Inflammatory macrophage treated with lipopolysaccharide for 1 hour (primary cell): ENCODE measurements at regions not wholly inside any gene's neighbourhood (a gene's known extent, or its start where the extent isn't known, plus 50 kb on each side); places are given as distances from the start of the nearest gene placed in this dataset.
A peak's percentile ranks its signal among the peaks of the same experiment; 100 is the strongest.

ENCODE experiments used
- DNase-seq, 2 donors: peaks; one replicate each; pipeline ENCODE4 v3.0.0-alpha.2; 2020 to 2022

GRCh38 chr12:114995891-114996290 lies 311.9 kb upstream of the TBX3 start:
- no peak for DNase-seq

GRCh38 chr12:114993165-114993564 lies 309.2 kb upstream of the TBX3 start:
- no peak for DNase-seq

GRCh38 chr12:114992443-114992842 lies 308.5 kb upstream of the TBX3 start:
- DNase-seq: no peak

- DNase-seq: no peak
These were observed 306.4 kb upstream of the TBX3 start for GRCh38 chr12:114990381-114990780.

GRCh38 chr12:114986849-114987248 lies 302.9 kb upstream of the TBX3 start:
- no peak for DNase-seq

GRCh38 chr12:114986178-114986714 lies 302.3 kb upstream of the TBX3 start:
- no peak for DNase-seq

- no peak for DNase-seq
These were observed 300.7 kb upstream of the TBX3 start for GRCh38 chr12:114984634-114985061.

- no peak for DNase-seq
These were observed 298.8 kb upstream of the TBX3 start for GRCh38 chr12:114982760-114983159.

- DNase-seq: no peak
These were observed 297.1 kb upstream of the TBX3 start for GRCh38 chr12:114981036-114981435.

- no peak for DNase-seq
These were observed 293.0 kb upstream of the TBX3 start for GRCh38 chr12:114976959-114977358.

- no peak for DNase-seq
These were observed 292.4 kb upstream of the TBX3 start for GRCh38 chr12:114976372-114976771.

- DNase-seq: no peak
These were observed 291.8 kb upstream of the TBX3 start for GRCh38 chr12:114975640-114976310.

GRCh38 chr12:114974826-114975639 lies 291.1 kb upstream of the TBX3 start:
- no peak for DNase-seq

GRCh38 chr12:114974333-114974732 lies 290.4 kb upstream of the TBX3 start:
- no peak for DNase-seq

GRCh38 chr12:114968727-114969126 lies 284.8 kb upstream of the TBX3 start:
- DNase-seq: no peak

GRCh38 chr12:114967151-114967550 lies 283.2 kb upstream of the TBX3 start:
- no peak for DNase-seq

GRCh38 chr12:114964841-114965240 lies 280.9 kb upstream of the TBX3 start:
- DNase-seq: no peak

- no peak for DNase-seq
These were observed 279.9 kb upstream of the TBX3 start for GRCh38 chr12:114963846-114964245.

GRCh38 chr12:114961491-114961890 lies 277.5 kb upstream of the TBX3 start:
- no peak for DNase-seq

GRCh38 chr12:114958538-114958937 lies 274.6 kb upstream of the TBX3 start:
- DNase-seq: no peak

- DNase-seq: no peak
These were observed 273.2 kb upstream of the TBX3 start for GRCh38 chr12:114957225-114957624.

- DNase-seq: peak; percentile 14 to 31
These were observed 271.5 kb upstream of the TBX3 start for GRCh38 chr12:114955414-114956014.

- DNase-seq: no peak
These were observed 270.6 kb upstream of the TBX3 start for GRCh38 chr12:114954511-114955055.
